Activated CD4-positive, alpha-beta T cell treated with anti-CD3 and anti-CD28 coated beads for 24 hours (primary cell): ENCODE measurements at regions not wholly inside any gene's neighbourhood (a gene's known extent, or its start where the extent isn't known, plus 50 kb on each side); places are given as distances from the start of the nearest gene placed in this dataset.
"Not testable (repeated sequence)": the region's sequence is repeated elsewhere in the genome, so short reads cannot be mapped to it uniquely, and the experiment has no call there.

ENCODE experiments used
- DNase-seq, 2 donors: peaks; one replicate each; pipeline ENCODE4 v3.0.0-alpha.2; 2020; ENCODE audit warnings: low read depth in 2 of 2

GRCh38 chr6:15114061-15114460, 131.8 kb upstream of the JARID2 start:
- no peak for DNase-seq

- DNase-seq: no peak
These were observed 129.0 kb upstream of the JARID2 start for GRCh38 chr6:15116889-15117288.

DNA sequence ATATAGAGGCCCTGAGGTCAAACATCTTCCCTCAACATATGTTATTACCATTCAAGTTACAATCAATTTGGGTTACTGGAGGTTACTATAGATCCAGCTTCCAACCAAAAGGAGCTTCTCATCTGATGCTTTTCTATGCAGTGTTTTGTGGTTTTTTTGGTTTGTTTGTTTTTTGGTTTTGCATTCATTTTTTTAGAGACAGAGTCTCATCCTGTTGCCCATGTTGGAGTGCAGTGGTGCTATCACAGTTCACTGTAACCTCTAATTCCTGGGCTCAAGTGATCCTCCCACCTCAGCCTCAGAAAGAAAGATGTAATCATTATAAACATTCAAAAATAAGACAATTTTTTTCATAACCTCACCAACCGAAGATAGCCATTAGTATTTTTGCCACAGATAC, 124.4 kb upstream of the JARID2 start:
- no peak for DNase-seq

DNA sequence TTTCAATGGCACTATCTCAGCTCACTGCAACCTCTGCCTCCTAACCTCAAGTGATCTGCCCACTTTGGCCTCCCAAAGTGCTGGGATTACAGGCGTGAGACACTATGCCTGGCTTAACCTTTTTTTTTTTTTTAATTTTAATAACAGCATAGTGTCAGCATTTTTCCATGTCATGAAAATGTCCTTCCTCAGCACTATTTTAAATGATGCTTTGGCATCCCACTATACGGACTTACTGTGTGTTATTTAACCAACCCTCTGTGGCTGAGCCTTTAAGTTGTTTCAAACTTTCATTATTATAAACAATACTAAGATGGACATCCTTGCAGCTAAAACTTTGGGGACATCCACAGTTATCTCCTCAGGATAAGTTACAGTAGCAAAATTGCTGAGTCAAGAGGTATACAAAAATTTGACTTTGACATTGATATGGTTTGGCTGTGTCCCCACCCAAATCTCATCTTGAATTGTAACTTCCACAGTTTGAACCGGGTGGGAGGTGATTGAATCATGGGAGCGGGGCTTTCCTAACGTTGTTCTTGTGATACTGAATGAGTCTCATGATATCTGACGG, 123.8 kb upstream of the JARID2 start:
- no peak for DNase-seq

DNA sequence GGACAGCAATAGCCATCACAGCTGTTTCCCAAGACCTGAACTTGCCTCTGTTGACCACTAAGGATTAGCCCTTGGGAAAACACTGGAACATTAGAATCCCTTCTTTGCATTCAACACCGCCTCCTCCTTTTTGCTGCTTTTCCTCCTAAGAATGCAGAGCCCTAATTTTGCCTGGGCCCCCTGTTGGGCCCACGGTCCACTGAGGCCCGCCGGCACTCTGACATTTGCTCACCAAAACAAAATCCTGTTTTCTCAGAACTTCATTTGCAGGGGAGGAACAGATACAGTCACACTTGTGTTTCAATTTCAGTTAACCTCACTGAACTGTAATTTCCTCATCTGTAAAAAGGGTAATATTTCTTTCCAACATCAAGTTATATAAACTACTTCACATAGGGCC, 116.0 kb upstream of the JARID2 start:
- DNase-seq: no peak

- DNase-seq: no peak
These were observed 114.6 kb upstream of the JARID2 start for GRCh38 chr6:15131234-15131633.

GRCh38 chr6:15131651-15132061, 114.2 kb upstream of the JARID2 start:
- DNase-seq: no peak

DNA sequence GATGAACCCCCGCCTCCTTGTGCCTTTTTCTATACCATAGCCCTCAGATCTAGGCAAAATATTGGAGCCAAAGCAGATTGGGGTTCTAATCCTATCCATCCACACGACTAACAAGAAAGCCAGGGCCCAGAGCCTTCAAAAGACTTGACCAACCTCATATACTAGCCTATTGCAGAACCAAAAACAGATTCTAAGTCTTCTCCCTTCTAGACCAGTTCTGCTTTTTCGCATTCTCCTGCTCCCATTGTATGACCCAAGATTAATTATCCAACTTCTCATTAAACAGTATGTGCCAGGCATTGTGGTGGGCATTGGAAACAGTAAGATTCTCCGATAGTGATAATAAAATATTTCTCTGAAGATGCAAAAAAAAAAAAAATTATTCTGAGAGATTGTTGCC, 113.7 kb upstream of the JARID2 start:
- DNase-seq: no peak

DNA sequence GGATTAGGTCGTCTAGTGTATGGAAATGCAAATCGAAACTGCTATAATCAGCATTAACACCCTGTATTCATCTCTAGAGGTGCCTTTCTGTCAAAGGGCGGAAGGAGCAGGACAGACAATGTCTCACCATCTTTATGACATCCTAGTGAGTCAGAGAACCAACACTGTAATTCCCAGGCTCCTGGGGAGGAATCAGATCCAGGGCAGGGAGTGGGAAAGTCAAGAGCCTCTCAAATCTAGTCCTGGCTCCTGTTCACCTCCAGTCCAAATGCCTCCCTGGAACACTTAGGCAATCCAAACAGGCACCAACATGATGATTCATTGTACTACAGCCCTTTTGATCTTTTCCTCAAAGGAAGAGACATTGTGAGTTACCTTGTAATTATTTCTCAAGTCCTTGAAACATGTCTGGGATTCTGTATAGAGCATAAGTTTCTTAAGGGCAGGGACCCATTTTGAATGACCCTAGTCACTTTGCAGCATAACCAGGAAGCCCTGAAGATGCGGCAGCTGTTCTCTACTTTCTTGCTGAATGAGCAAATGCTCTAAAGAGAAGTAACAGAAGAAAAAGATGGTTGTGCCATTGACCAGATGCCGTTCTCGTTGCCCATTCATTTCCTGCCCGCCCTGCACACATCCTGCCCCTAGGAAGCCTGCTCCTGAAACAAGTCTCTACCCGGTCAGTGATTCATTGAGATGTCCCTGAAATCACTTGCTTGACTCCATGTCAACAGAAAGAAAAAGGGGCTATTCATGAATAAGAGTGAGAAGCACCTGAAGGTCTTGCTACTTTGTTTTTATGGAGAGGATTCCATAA, 112.8 kb upstream of the JARID2 start:
- DNase-seq: no peak

- DNase-seq: no peak
These were observed 108.8 kb upstream of the JARID2 start for GRCh38 chr6:15137086-15137485.

DNA sequence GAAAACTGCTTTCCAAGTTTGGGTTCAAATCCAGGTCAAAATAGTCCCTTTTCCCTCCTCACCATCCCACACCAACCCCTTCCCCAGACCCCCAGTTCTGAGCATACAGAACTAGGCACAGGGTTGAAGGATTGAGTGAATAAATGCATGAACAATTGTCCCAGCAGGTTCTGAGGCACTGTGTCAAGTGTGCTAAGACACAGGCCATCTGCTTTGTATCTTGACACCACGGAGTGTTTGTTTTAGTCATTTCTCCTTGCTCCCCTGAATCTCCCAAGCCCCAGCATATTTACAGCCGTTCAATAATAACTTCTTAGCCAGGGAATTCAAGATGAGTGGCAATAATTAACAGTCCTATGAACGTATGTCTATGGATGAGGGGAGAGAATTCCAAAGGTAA, 102.8 kb upstream of the JARID2 start:
- no peak for DNase-seq

DNA sequence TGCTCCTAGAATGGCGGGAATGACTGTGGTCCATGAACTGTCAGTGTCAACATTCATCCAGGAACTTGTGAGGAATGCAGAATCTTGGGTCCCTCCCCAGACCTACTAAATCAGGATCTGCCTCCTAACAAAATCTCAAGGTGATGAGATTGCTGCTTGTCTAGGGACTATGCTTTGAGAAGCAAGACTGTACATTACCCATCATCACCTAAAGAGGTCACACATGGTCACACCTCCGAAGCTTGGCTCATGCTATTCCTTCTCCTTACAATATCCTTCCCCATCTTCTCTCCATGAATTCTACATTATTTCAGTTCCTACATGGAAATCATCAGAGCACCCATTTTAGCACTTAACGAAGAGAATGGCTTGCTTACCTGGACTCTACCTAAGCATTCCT, 102.3 kb upstream of the JARID2 start:
- DNase-seq: no peak

DNA sequence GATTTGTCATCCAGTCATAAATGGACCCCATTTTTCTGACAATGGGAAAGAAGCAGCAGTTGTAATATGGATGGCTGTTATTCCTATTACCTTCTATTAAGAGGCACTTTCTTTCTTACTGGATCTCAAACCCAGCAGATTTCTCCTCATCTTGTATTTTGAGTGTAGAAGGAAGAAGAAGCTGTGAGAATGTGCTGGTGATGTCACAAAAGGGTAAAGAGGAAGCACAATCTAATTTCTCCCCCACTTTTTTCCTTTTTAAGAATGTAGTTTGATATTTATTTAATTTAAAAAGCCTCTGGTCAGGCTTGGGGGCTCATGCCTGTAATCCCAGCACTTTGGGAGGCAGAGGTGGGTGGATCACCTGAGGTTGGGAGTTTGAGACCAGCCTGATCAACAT, 100.0 kb upstream of the JARID2 start:
- no peak for DNase-seq

DNA sequence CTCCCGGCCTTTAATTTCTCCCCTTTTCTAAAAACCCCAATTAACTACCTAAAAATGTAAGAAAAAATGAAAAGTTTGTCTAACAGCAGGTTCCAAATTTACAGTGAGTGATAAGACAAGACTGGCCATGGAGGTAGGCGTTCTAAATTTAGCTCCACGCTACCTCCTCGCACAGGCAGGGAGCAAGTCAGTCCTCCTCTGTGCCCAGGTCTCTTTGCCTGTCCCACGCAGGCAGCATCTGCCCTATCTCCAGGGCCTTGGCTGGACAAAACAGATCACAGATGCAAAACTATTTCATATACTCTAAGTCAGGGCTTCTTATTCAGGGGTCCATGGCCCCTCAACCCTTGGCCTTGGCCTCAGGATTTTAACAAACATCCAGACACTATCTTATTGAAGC, 98.0 kb upstream of the JARID2 start:
- no peak for DNase-seq

- no peak for DNase-seq
These were observed 97.4 kb upstream of the JARID2 start for GRCh38 chr6:15148356-15148946.

GRCh38 chr6:15150207-15150606, 95.7 kb upstream of the JARID2 start:
- DNase-seq: no peak

DNA sequence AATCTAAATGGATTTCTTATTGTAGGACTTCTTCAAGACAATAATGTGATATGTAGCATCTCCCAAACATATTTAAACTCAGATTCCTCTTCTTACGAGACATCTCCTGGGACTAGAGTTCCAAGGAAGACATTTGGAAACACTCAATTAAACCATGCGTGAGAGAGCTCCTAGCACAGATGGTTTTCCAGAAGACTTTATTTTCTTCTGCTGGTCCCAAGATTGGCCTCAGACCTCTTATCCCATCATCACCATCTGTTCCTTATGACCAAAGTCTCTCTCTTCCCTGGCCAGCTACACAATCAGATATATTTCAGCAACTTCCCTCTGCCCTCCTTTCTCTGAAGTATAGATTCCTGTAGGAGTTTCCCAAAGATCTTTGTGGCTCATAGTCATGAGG, 93.2 kb upstream of the JARID2 start:
- no peak for DNase-seq

- DNase-seq: no peak
These were observed 92.7 kb upstream of the JARID2 start for GRCh38 chr6:15153191-15153590.

GRCh38 chr6:15157479-15157878, 88.4 kb upstream of the JARID2 start:
- no peak for DNase-seq

DNA sequence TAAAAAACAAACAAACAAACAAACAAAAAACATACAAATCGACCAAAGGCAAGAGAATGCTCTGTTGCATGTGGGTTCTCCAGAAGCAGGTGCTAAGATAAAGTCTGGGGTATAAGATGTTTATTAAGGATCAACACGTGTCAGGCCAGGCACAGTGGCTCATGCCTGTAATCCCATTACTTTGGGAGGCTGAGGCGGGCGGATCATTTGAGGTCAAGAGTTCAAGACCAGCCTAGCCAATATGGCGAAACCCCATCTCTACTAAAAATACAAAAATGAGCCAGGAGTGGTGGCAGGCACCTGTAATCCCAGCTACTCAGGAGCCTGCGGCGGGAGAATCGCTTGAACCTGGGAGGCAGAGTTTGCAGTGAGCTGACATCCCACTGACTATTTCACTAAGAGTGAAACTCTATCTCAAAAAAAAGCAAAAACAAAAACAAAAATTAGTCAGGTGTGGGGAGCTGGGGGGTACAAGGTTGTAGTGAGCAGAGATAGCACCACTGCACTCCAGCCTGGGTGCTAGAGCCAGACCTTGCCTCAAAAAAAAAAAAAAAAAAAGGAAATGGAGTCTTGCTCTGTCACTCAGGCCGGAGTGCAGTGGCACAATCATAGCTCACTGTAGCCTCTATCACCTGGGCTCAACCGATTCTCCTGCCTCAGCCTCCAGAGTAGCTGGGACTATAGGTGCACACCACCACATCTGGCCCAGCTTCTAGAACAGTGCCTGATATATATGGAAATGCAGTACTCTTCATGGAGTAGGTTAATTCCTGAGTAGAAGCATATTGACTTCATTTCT, 86.8 kb upstream of the JARID2 start:
- DNase-seq: no peak

DNA sequence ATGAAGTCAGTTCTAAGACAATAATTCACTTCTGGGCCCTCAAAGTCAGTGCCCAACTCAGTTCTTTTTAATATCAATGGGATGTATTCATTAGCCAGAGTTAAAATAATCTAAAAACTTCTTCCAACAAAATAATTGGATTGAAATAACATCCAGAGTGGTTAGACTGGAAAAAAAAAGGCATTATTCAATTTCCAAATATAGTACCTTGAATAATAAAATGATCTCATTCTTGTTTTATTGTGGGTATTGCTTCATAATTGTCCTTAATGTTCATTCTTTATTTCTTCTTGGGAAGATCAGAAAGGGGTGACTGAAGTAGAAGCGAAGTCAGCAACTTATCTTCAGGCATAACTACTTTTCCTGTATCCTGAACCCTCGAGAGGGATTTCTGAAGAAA, 85.1 kb upstream of the JARID2 start:
- DNase-seq: no peak

DNA sequence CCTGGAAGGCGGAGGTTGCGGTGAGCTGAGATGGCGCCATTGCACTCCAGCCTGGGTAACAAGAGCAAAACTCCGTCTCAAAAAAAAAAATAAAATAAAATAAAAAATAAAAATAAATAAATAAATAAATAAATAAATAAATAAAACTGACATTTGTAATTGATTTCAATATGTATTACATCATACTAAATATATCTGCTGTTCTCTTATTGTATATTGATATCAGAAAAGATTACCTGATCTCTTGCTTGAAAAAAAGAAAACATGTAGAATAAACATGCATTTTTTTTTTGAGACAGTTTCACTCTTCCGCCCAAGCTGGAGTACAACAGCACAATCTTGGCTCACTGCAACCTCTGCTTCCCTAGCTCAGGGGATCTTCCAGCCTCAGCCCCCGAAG, 81.0 kb upstream of the JARID2 start:
- not testable (repeated sequence) for DNase-seq

DNA sequence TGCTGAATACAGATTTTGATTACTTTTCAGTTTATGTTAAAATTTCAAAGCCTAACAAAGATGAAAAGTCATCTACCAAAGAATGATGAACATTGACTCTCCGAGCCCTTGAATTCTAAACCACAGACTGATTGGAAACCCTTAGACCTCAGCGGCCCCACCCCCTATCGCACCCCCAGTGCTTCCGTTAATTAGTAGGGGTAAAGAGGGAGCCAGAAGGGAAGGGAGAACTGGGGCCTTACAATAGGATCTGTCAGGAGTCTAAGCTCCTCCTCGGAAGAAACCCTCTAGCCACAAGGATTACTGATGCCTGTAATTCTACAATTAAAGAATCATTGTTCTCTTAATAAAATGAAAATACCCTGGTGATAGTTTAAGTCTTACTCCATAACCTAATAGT, 79.7 kb upstream of the JARID2 start:
- DNase-seq: no peak
